ENCODE measurements at regions not wholly inside any gene's neighbourhood (a gene's known extent, or its start where the extent isn't known, plus 50 kb on each side); places are given as distances from the start of the nearest gene placed in this dataset.

DNA sequence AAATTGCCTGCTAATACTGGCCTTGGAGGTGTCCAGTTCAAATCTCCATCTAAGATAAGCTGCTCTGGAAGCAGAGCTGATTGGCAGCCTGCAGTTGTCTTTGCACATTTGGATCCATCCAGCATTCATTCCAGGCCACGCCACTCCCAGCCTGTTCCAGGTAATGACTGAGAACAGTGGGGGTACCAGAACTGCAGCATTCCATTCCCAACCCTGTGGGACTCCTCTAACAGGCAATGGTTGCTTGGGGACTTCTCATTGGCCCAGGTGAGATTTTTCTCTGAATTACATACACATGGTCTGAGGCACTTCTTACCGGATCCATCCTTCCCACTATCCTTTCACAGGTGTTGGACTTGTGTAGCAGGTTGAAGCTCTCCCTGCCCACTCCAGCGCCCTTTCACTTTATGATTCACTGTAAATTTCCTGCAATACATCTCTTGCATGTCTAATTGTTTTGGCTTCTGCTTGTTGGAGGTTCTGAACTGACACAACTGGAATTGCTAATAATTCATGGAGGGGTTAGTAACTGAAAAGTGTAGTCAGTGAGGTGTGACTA, 206.1 kb upstream of the ZFHX3 start:
- Mint-ChIP-seq H3K9me3 (no peaks in the 10 kb centered on the region), H3K27ac (no peak overlapping the region), H3K4me1 (no peaks in the 10 kb centered on the region), H3K27me3 (no peaks in the 10 kb centered on the region), H3K36me3 (no peaks in the 10 kb centered on the region), H3K4me3 (no peak overlapping the region)
- ATAC-seq (ENCODE audit: low read depth) (no peak), DNase-seq (no peak)
- POLR2A ChIA-PET, result no interaction called here

DNA sequence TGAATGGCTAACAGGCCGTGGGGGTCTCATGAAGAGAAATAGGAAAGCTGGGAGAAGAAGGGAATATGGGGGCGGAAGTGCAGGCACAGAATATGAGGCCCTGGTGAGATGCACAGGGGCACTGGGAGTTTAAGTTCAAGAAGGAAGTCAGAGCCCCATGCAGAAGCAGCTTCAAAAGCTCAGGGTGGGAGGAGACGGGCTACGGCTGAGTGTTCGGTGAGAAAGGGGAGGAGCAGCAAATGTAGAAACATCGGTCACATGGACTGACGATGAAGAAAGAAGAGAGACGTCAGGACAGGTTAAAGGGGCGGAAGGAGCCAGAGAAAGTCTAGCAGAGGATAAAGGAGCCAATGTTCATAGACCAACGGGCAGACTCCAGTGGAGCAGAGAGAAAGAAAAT, 204.5 kb upstream of the ZFHX3 start:
- ATAC-seq (ENCODE audit: low read depth) (no peak), DNase-seq (no peak)
- POLR2A ChIA-PET, result no interaction called here
- no peaks in the 10 kb centered on the region for H3K9me3 Mint-ChIP-seq
- H3K4me1 Mint-ChIP-seq, result no peaks in the 10 kb centered on the region
- H3K27ac Mint-ChIP-seq, result no peak overlapping the region
- H3K36me3 Mint-ChIP-seq, result no peaks in the 10 kb centered on the region
- H3K4me3 Mint-ChIP-seq, result no peak overlapping the region
- no peaks in the 10 kb centered on the region for H3K27me3 Mint-ChIP-seq

DNA sequence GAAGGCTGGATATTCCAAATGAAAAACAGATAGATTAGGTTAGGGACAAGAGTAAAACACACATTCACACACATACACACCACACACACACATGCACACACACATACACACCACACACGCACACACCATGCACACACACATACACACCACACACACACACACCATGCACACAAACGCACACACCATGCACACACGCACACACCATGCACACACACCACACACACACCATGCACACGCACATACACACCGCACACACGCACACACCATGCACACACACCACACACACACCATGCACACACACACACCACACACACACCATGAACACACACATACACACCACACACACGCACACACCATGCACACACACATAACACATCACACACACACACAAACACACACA, 203.7 kb upstream of the ZFHX3 start:
- Mint-ChIP-seq H3K36me3 (no peaks in the 10 kb centered on the region), H3K4me3 (no peak overlapping the region), H3K9me3 (no peaks in the 10 kb centered on the region), H3K27ac (no peak overlapping the region), H3K27me3 (no peaks in the 10 kb centered on the region), H3K4me1 (no peaks in the 10 kb centered on the region)
- ATAC-seq (ENCODE audit: low read depth) (no peak), DNase-seq (no peak)
- POLR2A ChIA-PET, result no interaction called here

DNA sequence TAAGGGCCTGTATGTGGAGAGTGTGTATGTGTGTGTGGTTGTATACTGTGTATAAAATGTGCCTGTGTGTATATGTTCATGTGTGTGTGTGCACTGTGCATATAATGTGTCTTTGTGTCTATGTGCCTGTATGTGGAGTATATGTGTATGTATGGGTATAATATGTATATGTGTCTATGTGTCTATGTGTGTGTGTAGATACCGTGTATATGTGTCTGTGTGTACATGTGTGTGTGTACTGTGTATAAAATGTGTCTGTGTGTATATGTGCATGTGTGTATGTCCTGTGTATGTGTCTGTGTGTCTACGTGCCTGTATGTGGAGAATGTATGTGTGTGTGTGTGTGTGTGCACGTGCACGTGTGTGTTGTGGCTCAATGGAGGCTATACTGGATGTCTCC, 200.4 kb upstream of the ZFHX3 start:
- ATAC-seq (ENCODE audit: low read depth) (no peak), DNase-seq (no peak)
- no peaks in the 10 kb centered on the region for H3K4me1 Mint-ChIP-seq
- no peaks in the 10 kb centered on the region for H3K36me3 Mint-ChIP-seq
- H3K9me3 Mint-ChIP-seq, result no peaks in the 10 kb centered on the region
- no peaks in the 10 kb centered on the region for H3K27me3 Mint-ChIP-seq
- H3K4me3 Mint-ChIP-seq, result no peak overlapping the region
- POLR2A ChIA-PET, result no interaction called here
- H3K27ac Mint-ChIP-seq, result no peak overlapping the region

DNA sequence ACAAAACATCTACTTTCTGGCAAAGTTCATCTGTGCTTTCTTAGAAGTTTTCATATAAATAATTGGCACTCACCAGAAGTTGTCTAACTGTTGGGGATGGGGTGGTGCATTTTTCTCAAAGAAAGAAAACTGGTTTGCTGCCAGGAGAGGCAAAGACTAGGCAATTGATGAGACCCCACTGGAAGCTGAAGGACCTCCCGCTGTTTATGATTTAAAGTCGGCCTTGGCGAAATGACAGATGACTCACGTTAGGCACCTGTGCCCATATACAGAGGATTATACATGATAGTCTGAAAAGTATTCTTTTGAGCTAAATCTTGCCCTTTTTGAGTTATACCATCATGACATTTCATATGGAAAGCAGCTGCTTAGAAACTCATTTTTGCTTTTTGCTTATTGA, 193.0 kb upstream of the ZFHX3 start:
- no peaks in the 10 kb centered on the region for H3K4me1 Mint-ChIP-seq
- POLR2A ChIA-PET, result no interaction called here
- H3K4me3 Mint-ChIP-seq, result no peak overlapping the region
- no peak for DNase-seq
- H3K27ac Mint-ChIP-seq, result no peak overlapping the region
- H3K36me3 Mint-ChIP-seq, result no peaks in the 10 kb centered on the region
- no peak for ATAC-seq (ENCODE audit: low read depth)
- no peaks in the 10 kb centered on the region for H3K9me3 Mint-ChIP-seq
- H3K27me3 Mint-ChIP-seq, result no peaks in the 10 kb centered on the region

DNA sequence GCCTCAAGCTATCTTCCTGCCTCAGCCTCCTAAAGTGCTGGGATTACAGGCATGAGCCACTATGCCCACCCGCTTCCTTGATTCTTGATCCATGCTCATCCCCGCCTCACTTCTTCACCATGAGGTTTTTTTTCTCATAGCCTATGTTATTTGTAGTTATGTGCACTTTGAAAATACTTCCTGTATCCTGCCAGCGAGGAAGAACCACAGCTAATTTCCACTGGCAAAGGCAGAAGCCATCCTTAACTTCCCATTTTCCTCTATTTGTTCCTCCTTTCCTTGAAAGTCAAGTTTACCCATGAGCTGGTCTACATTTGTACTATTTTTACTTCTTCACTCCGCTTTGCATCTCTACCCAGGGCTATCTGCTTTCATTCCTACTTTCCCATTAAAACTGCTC, 189.7 kb upstream of the ZFHX3 start:
- DNase-seq, result no peak

DNA sequence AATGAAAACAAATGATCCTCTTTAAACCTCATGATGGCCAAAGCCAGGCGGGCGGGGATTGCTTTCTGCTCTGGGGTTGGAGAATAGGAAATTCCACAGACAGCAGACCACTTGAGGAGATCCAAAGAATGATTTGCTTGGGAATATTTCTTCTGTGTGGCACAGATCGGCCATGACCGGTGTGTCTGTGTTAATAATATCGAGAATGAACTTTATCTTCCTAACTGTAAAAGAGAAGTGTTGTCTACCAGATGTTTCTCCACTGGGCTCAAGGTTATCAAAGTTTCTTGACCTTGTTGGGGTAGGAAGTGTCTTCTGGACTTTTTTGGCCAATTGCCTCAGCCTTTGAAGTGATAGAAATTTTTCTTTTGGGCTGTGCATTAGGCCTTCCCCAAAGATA, 186.6 kb upstream of the ZFHX3 start:
- H3K27ac Mint-ChIP-seq, result no peak overlapping the region
- no peaks in the 10 kb centered on the region for H3K9me3 Mint-ChIP-seq
- ATAC-seq (ENCODE audit: low read depth), result no peak
- POLR2A ChIA-PET, result no interaction called here
- no peak overlapping the region for H3K4me3 Mint-ChIP-seq
- H3K27me3 Mint-ChIP-seq, result no peaks in the 10 kb centered on the region
- no peak for DNase-seq
- no peaks in the 10 kb centered on the region for H3K4me1 Mint-ChIP-seq
- H3K36me3 Mint-ChIP-seq, result no peaks in the 10 kb centered on the region

More for the DNA sequence above, 189.7 kb upstream of the ZFHX3 start:
- H3K27ac Mint-ChIP-seq, result no peak overlapping the region
- H3K4me1 Mint-ChIP-seq, result no peaks in the 10 kb centered on the region
- no peaks in the 10 kb centered on the region for H3K27me3 Mint-ChIP-seq
- H3K36me3 Mint-ChIP-seq, result no peaks in the 10 kb centered on the region
- POLR2A ChIA-PET, result no interaction called here
- no peak for ATAC-seq (ENCODE audit: low read depth)
- no peak overlapping the region for H3K4me3 Mint-ChIP-seq
- no peaks in the 10 kb centered on the region for H3K9me3 Mint-ChIP-seq

DNA sequence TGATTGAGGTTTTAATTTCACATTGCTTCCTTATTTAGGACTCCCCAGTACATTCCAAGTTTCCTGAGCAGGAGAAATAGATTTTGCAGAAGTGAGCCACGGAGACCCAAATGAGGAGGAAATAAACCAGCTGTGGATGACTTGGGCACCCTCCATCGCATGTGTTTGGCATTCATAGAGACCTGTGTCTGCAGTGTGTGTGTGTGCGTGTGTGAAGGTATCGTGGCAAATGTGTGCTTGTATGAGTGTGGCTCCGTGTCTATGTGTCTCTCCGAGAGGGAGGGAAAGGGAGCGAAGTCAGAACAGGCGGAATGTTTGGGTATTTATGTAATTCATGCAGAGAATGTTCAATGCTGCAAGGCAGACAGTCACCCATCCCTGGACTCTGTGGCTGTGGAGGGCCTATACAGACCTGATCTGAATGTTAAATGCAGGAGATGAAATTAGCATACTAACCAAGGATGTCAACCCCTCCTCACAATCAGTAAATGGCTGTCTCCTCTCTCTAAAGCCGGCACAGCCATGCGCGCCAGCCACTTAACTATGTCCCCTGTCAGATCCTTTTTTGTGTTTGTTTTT, 186.0 kb upstream of the ZFHX3 start:
- ATAC-seq (ENCODE audit: low read depth) (no peak), DNase-seq (no peak)
- no peaks in the 10 kb centered on the region for H3K27me3 Mint-ChIP-seq
- H3K9me3 Mint-ChIP-seq, result no peaks in the 10 kb centered on the region
- no peaks in the 10 kb centered on the region for H3K4me1 Mint-ChIP-seq
- H3K4me3 Mint-ChIP-seq, result no peak overlapping the region
- POLR2A ChIA-PET, result no interaction called here
- H3K36me3 Mint-ChIP-seq, result no peaks in the 10 kb centered on the region
- H3K27ac Mint-ChIP-seq, result no peak overlapping the region

DNA sequence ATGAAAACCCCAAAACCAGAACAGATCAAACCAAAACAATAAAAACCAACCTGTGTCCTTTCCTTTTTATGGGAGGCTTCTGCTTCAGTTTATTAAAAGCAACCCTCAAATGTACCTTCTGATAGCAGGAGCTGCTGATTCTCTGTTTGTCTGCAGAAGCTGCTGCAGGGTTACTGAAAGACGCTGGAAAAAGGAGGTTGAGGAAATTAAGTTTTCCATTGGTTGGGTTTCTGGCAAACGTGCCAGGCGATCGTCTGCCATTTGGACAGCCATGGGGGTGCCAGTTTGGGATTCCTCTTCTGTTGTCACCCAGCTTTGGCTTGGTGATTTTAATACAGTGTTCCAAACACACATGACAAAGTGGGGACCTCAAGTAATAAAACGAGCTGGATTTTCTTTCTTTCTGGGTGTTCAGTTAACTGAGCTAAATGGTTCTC, 185.4 kb upstream of the ZFHX3 start:
- Mint-ChIP-seq H3K9me3 (no peaks in the 10 kb centered on the region), H3K36me3 (no peaks in the 10 kb centered on the region), H3K27ac (no peak overlapping the region), H3K4me1 (no peaks in the 10 kb centered on the region), H3K27me3 (no peaks in the 10 kb centered on the region), H3K4me3 (no peak overlapping the region)
- POLR2A ChIA-PET, result no interaction called here
- DNase-seq, result no peak
- ATAC-seq (ENCODE audit: low read depth), result no peak

DNA sequence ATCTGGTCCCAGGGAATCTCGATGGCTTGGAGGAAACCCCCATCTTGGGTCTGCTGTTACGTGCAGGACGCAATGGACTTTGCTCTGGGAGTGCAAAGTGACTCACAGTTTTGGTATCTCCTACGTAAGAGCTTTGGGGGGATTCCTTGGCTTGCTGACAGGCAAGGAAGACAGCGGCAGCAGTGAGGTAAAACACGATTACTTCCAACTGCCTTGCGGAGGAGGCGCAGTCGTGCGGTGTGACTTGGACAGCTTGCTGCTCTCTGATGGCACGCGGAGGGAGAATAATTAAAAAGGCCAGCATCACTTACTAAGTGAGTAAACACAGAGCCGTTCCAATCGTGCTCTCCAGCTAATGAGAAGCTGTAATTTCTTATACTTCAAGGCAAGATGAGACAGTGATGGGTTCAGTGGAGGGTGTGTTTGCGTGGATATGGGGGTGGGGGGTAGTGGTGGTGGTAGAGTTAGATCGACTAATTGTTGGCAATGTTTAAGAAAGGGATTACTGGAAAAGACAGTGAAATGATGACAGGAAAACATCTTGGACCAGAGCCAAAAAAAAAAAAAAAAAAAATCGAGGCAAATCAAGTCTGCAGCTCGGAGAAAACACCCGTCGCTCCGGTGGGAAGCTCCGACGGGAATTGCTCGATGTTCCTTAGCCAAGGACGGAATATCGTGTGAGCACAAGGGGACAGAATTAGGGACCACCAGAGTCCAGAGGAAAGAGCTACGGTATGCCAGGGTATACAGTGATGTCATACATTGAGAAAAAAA, 184.8 kb upstream of the ZFHX3 start:
- no peak overlapping the region for H3K27ac Mint-ChIP-seq
- POLR2A ChIA-PET, result no interaction called here
- ATAC-seq (ENCODE audit: low read depth) (no peak), DNase-seq (no peak)
- no peaks in the 10 kb centered on the region for H3K36me3 Mint-ChIP-seq
- no peaks in the 10 kb centered on the region for H3K9me3 Mint-ChIP-seq
- H3K4me1 Mint-ChIP-seq, result no peaks in the 10 kb centered on the region
- no peaks in the 10 kb centered on the region for H3K27me3 Mint-ChIP-seq
- no peak overlapping the region for H3K4me3 Mint-ChIP-seq

DNA sequence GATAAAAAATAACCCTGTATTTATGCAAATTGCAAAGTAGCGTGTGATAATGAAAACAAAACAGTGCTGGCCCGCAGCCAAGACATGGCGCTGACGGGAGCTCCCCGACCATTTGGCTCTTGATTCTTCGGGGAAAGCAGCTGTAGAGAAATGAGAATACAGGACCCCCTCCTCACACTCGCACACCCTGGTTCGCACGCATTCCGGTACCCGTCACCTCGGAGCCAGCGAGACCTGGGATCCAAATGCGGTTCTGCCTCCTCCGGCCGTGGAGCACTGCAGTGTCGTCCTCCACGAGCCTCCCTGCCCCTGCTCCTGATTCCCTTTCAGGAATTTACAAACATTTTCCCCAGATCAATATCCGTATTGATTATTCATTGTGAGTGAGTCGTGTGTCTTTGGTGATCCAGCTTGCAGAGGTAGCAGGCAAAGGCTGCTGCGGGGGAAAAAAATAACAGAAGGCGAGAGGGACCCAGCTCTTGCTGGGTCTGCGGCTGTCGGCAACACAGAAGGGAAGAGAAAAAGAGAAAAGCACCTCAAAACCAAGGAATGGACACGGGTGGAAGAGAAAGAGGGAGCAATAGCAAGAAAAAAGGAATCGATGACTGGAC, 184.1 kb upstream of the ZFHX3 start:
- POLR2A ChIA-PET, result no interaction called here

DNA sequence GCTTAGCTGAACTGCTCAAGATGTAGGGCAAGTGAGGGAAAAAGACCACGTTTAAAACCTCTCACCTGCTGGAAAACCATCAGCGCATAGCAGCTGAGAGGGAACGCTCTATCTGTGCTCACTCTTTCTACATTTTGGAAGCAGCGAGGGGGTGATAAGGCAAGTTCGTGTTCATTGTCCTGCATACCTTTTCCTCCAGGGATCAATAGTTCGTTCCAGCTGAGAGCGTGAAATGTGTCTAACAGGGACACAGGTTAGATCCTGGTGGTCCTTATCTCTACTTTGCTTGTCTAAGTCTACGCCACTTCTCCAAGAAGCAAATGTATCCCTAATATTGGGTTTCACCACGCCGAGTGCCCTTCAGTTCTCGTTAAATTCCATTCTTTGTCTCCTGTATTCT, 183.5 kb upstream of the ZFHX3 start:
- H3K9me3 Mint-ChIP-seq, result no peaks in the 10 kb centered on the region
- H3K27ac Mint-ChIP-seq, result no peak overlapping the region
- POLR2A ChIA-PET, result no interaction called here
- H3K4me1 Mint-ChIP-seq, result no peaks in the 10 kb centered on the region
- no peak overlapping the region for H3K4me3 Mint-ChIP-seq
- H3K36me3 Mint-ChIP-seq, result no peaks in the 10 kb centered on the region
- no peak for ATAC-seq (ENCODE audit: low read depth)
- DNase-seq, result no peak
- no peaks in the 10 kb centered on the region for H3K27me3 Mint-ChIP-seq

More for the DNA sequence above, 184.1 kb upstream of the ZFHX3 start:
- Mint-ChIP-seq H3K27me3 (no peaks in the 10 kb centered on the region), H3K27ac (no peak overlapping the region), H3K36me3 (no peaks in the 10 kb centered on the region), H3K9me3 (no peaks in the 10 kb centered on the region), H3K4me3 (no peak overlapping the region), H3K4me1 (no peaks in the 10 kb centered on the region)
- ATAC-seq (ENCODE audit: low read depth) (no peak), DNase-seq (no peak)

DNA sequence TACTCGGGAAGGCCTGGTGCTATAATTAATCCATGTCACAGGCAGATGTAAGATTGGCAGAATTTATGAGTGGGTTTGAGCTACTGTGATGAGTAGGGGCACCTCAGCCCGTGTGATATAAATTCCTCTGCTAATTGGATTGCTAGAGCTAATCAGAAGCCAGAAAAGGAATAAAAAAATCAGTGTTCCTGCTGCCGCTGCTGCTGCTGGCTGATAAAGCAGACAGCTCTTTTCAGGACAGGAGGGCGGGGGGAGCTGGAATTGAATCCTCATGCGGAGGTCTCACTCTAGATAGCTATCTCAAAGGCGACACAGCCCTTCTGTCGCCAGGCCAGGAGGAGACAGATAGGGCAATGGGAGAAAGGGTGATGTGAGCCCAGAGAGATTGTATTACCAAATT, 182.7 kb upstream of the ZFHX3 start:
- Mint-ChIP-seq H3K27ac (no peak overlapping the region), H3K27me3 (no peaks in the 10 kb centered on the region), H3K4me3 (no peak overlapping the region), H3K9me3 (no peaks in the 10 kb centered on the region), H3K4me1 (no peaks in the 10 kb centered on the region), H3K36me3 (no peaks in the 10 kb centered on the region)
- POLR2A ChIA-PET, result no interaction called here
- no peak for ATAC-seq (ENCODE audit: low read depth)
- DNase-seq, result no peak

DNA sequence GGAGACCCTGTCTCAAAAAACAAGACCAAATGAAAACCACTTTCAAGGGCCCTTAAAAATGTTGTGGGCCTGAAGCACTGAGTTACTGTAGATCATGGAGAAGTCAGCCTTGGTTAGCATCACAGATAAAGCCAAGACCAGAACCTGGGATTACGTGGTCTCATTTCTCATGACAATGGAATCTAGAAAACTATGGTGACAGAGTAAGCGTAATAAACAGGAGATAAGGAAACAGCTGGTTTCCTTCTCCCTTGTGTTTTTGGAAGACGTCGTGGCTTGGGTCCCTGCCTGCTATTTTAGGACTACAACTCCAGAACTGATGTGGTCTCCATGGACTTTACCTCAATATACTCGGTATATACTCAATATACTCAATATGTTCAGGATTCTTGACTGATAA, 180.7 kb upstream of the ZFHX3 start:
- Mint-ChIP-seq H3K27ac (no peak overlapping the region), H3K27me3 (no peaks in the 10 kb centered on the region), H3K4me1 (no peaks in the 10 kb centered on the region), H3K4me3 (no peak overlapping the region), H3K9me3 (no peaks in the 10 kb centered on the region), H3K36me3 (no peaks in the 10 kb centered on the region)
- POLR2A ChIA-PET, result no interaction called here
- no peak for ATAC-seq (ENCODE audit: low read depth)
- DNase-seq, result no peak

Data from activated naive CD8-positive, alpha-beta T cell treated with anti-CD3 and anti-CD28 coated beads, Interleukin-2, amount 10 ng/mL, durations not matched to agents 7 days and 5 days (primary cell).